Activated naive CD4-positive, alpha-beta T cell treated with anti-CD3 and anti-CD28 coated beads, Interleukin-2, amount 50 U/mL, for 72 hours (primary cell): ENCODE measurements at regions not wholly inside any gene's neighbourhood (a gene's known extent, or its start where the extent isn't known, plus 50 kb on each side); places are given as distances from the start of the nearest gene placed in this dataset.
"Not testable (repeated sequence)": the region's sequence is repeated elsewhere in the genome, so short reads cannot be mapped to it uniquely, and the experiment has no call there.

ENCODE experiments used
- ATAC-seq, 2 donors: fragments of 150-1000 bp; cut with Tn5 transposase; 2 replicates each; pipeline ENCODE4 v1.10.0; 2021; ENCODE audit warnings: mild to moderate bottlenecking in 2 of 2, moderate library complexity in 2 of 2
- DNase-seq, 2 donors: peaks; one replicate each; pipeline ENCODE4 v3.0.0; 2021 to 2022; ENCODE audit warnings: low spot score in 2 of 2
- H3K27ac Mint-ChIP-seq, 2 donors: one replicate each; pipeline ENCODE4 v1.8.0; 2022; ENCODE audit warnings: mild to moderate bottlenecking in 2 of 2, mixed read lengths in 2 of 2
- H3K36me3 Mint-ChIP-seq, 2 donors: one replicate each; pipeline ENCODE4 v1.8.0; 2022; ENCODE audit warnings: mixed read lengths in 2 of 2
- H3K9me3 Mint-ChIP-seq, 2 donors: one replicate each; pipeline ENCODE4 v1.8.0; 2022; ENCODE audit warnings: mixed read lengths in 2 of 2

- Mint-ChIP-seq H3K27ac (no peak overlapping the region), H3K9me3 (peaks cover 7 to 9% of the 10 kb centered on the region in 2 donors), H3K36me3 (no peaks in the 10 kb centered on the region)
- ATAC-seq, result no peak
- no peak for DNase-seq
These were observed 815.4 kb downstream of the PCDH17 start for GRCh38 chr13:58446979-58447378.

- peaks cover 17 to 24% of the 10 kb centered on the region in 2 donors for H3K9me3 Mint-ChIP-seq
- DNase-seq, result no peak
These were observed 820.6 kb downstream of the PCDH17 start for GRCh38 chr13:58452123-58452623.

GRCh38 chr13:58455094-58455493 is 823.5 kb downstream of the PCDH17 start:
- no peak for DNase-seq

More at GRCh38 chr13:58452123-58452623, 820.6 kb downstream of the PCDH17 start:
- H3K36me3 Mint-ChIP-seq, result peaks cover 0 to 13% of the 10 kb centered on the region in 2 donors
- no peak overlapping the region for H3K27ac Mint-ChIP-seq
- no peak for ATAC-seq

GRCh38 chr13:58461217-58461616 is 829.7 kb downstream of the PCDH17 start:
- peaks cover 12 to 18% of the 10 kb centered on the region in 2 donors for H3K9me3 Mint-ChIP-seq
- peaks cover 0 to 2% of the 10 kb centered on the region in 2 donors for H3K36me3 Mint-ChIP-seq
- DNase-seq (no peak), ATAC-seq (no peak)
- no peak overlapping the region for H3K27ac Mint-ChIP-seq

More at GRCh38 chr13:58455094-58455493, 823.5 kb downstream of the PCDH17 start:
- H3K9me3 Mint-ChIP-seq, result peaks cover 16 to 23% of the 10 kb centered on the region in 2 donors
- peaks cover 0 to 13% of the 10 kb centered on the region in 2 donors for H3K36me3 Mint-ChIP-seq
- no peak overlapping the region for H3K27ac Mint-ChIP-seq
- no peak for ATAC-seq

- peaks cover 4 to 9% of the 10 kb centered on the region in 2 donors for H3K9me3 Mint-ChIP-seq
- ATAC-seq, result no peak
- no peak overlapping the region for H3K27ac Mint-ChIP-seq
- no peaks in the 10 kb centered on the region for H3K36me3 Mint-ChIP-seq
- DNase-seq, result no peak
These were observed 832.3 kb downstream of the PCDH17 start for GRCh38 chr13:58463841-58464240.

GRCh38 chr13:58467176-58467575 is 835.6 kb downstream of the PCDH17 start:
- DNase-seq (no peak), ATAC-seq (no peak)
- Mint-ChIP-seq H3K36me3 (no peaks in the 10 kb centered on the region), H3K27ac (no peak overlapping the region), H3K9me3 (peaks cover 15 to 18% of the 10 kb centered on the region in 2 donors)

- DNase-seq (no peak), ATAC-seq (no peak)
- Mint-ChIP-seq H3K9me3 (peaks cover 15 to 16% of the 10 kb centered on the region in 2 donors), H3K36me3 (no peaks in the 10 kb centered on the region), H3K27ac (no peak overlapping the region)
These were observed 840.9 kb downstream of the PCDH17 start for GRCh38 chr13:58472483-58472882.

GRCh38 chr13:58474581-58474980 is 843.0 kb downstream of the PCDH17 start:
- Mint-ChIP-seq H3K36me3 (no peaks in the 10 kb centered on the region), H3K27ac (no peak overlapping the region), H3K9me3 (peaks cover 7 to 11% of the 10 kb centered on the region in 2 donors)
- DNase-seq (no peak), ATAC-seq (no peak)

GRCh38 chr13:58476206-58476918 is 844.8 kb downstream of the PCDH17 start:
- Mint-ChIP-seq H3K9me3 (peaks cover 6 to 9% of the 10 kb centered on the region in 2 donors), H3K27ac (no peak overlapping the region), H3K36me3 (no peaks in the 10 kb centered on the region)
- ATAC-seq (no peak), DNase-seq (no peak)

- ATAC-seq, result no peak
- no peak for DNase-seq
- H3K9me3 Mint-ChIP-seq, result peaks cover 7 to 8% of the 10 kb centered on the region in 2 donors
- H3K36me3 Mint-ChIP-seq, result no peaks in the 10 kb centered on the region
- no peak overlapping the region for H3K27ac Mint-ChIP-seq
These were observed 847.3 kb downstream of the PCDH17 start for GRCh38 chr13:58478858-58479257.

GRCh38 chr13:58480061-58480460 is 848.5 kb downstream of the PCDH17 start:
- peaks cover 7 to 8% of the 10 kb centered on the region in 2 donors for H3K9me3 Mint-ChIP-seq
- DNase-seq (no peak), ATAC-seq (no peak)
- no peak overlapping the region for H3K27ac Mint-ChIP-seq
- H3K36me3 Mint-ChIP-seq, result no peaks in the 10 kb centered on the region

- no peak for DNase-seq
- no peak overlapping the region for H3K27ac Mint-ChIP-seq
- peaks cover 5 to 10% of the 10 kb centered on the region in 2 donors for H3K9me3 Mint-ChIP-seq
- ATAC-seq, result no peak
- no peaks in the 10 kb centered on the region for H3K36me3 Mint-ChIP-seq
These were observed 856.7 kb downstream of the PCDH17 start for GRCh38 chr13:58488251-58488650.

GRCh38 chr13:58495668-58496067 is 864.1 kb downstream of the PCDH17 start:
- Mint-ChIP-seq H3K9me3 (peaks cover 0 to 6% of the 10 kb centered on the region in 2 donors), H3K36me3 (no peaks in the 10 kb centered on the region), H3K27ac (no peak overlapping the region)
- DNase-seq, result no peak
- ATAC-seq, result no peak

GRCh38 chr13:58500938-58501337 is 869.4 kb downstream of the PCDH17 start:
- ATAC-seq (no peak), DNase-seq (no peak)
- H3K27ac Mint-ChIP-seq, result no peak overlapping the region
- peaks cover 0 to 8% of the 10 kb centered on the region in 2 donors for H3K36me3 Mint-ChIP-seq
- peaks cover 15 to 17% of the 10 kb centered on the region in 2 donors for H3K9me3 Mint-ChIP-seq

- ATAC-seq, H3K36me3 Mint-ChIP-seq, H3K27ac Mint-ChIP-seq, DNase-seq: not testable (repeated sequence)
- H3K9me3 Mint-ChIP-seq, result peaks cover 15 to 20% of the 10 kb centered on the region in 2 donors
These were observed 872.7 kb downstream of the PCDH17 start for GRCh38 chr13:58504202-58504700.

- DNase-seq, H3K36me3 Mint-ChIP-seq, H3K27ac Mint-ChIP-seq, ATAC-seq: not testable (repeated sequence)
- H3K9me3 Mint-ChIP-seq, result peaks cover 18 to 25% of the 10 kb centered on the region in 2 donors
These were observed 873.8 kb downstream of the PCDH17 start for GRCh38 chr13:58505262-58505920.

- Mint-ChIP-seq H3K27ac (no peak overlapping the region), H3K9me3 (peaks cover 16 to 20% of the 10 kb centered on the region in 2 donors), H3K36me3 (no peaks in the 10 kb centered on the region)
- no peak for DNase-seq
- no peak for ATAC-seq
These were observed 896.8 kb downstream of the PCDH17 start for GRCh38 chr13:58528351-58528750.
